Gastroesophageal sphincter (tissue), 4 donors: ENCODE measurements at regions not wholly inside any gene's neighbourhood (a gene's known extent, or its start where the extent isn't known, plus 50 kb on each side); places are given as distances from the start of the nearest gene placed in this dataset.

Experiments
- ATAC-seq: fragments of 150-250 bp; one replicate; pipeline ENCODE4 v1.9.1; 2016; ENCODE audit warnings: mild to moderate bottlenecking, moderate library complexity
- H3K27ac ChIP-seq, 4 donors: fragments of 200-600 bp; sonication (generic) in 3 of 4; 1 replicate in 3 of 4; 2 replicates in 1 of 4; pipeline ENCODE4 v1.5.1; 2016 to 2019
- H3K27me3 ChIP-seq: fragments of 200-600 bp; sonication (generic); one replicate; pipeline ENCODE4 v1.5.1; 2019
- H3K36me3 ChIP-seq, 2 donors: fragments of 200-600 bp; sonication (generic); one replicate each; pipeline ENCODE4 v1.5.1; 2019; ENCODE audit warnings: control low read depth in 1 of 2
- H3K4me1 ChIP-seq, 3 donors: fragments of 200-600 bp; sonication (generic); 1 replicate in 2 of 3; 2 replicates in 1 of 3; pipeline ENCODE4 v1.5.1; 2016 to 2019; ENCODE audit warnings: control low read depth in 2 of 3
- H3K4me3 ChIP-seq, 2 donors: fragments of 200-600 bp; sonication (generic); one replicate each; pipeline ENCODE4 v1.5.1; 2019; ENCODE audit warnings: mild to moderate bottlenecking in 1 of 2, moderate library complexity in 1 of 2
- H3K9me3 ChIP-seq, 3 donors: fragments of 200-600 bp; sonication (generic); one replicate each; pipeline ENCODE4 v1.5.1; 2017 to 2019; ENCODE audit warnings: control low read depth in 2 of 3
- EP300 ChIP-seq: sonication (generic); formaldehyde crosslinking; IDR thresholded peaks from one replicate; pipeline ENCODE4 v1.6.1; 2017; ENCODE audit warnings: antibody characterized with exemption, mild to moderate bottlenecking
- POLR2A ChIP-seq, 2 donors: fragments of 450-650 bp; IDR thresholded peaks; one replicate each; pipeline ENCODE4 v1.6.1; 2017; ENCODE audit warnings: antibody characterized with exemption in 2 of 2, mild to moderate bottlenecking in 2 of 2, moderate library complexity in 1 of 2
- POLR2AphosphoS5 ChIP-seq: sonication (generic); formaldehyde crosslinking; IDR thresholded peaks from one replicate; pipeline ENCODE4 v1.6.1; 2017; ENCODE audit warnings: antibody characterized with exemption
- WGBS, 2 donors: methylation state at CpG; one replicate each; pipeline ENCODE4 v1.1.5; 2018; ENCODE audit warnings: low coverage in 1 of 2; 5-methylcytosine and 5-hydroxymethylcytosine counted together
- TF ChIP-seq, protein P1 (sequence below), 4 experiments: fragments of 200-600 bp in 2 of 4; fragments of 450-650 bp in 2 of 4; sonication (generic) in 1 of 4; IDR thresholded peaks; one replicate each; pipeline ENCODE4 v1.5.1; 2017 to 2019; ENCODE audit warnings: antibody characterized with exemption in 4 of 4, mild to moderate bottlenecking in 2 of 4, moderate library complexity in 2 of 4

DNA sequence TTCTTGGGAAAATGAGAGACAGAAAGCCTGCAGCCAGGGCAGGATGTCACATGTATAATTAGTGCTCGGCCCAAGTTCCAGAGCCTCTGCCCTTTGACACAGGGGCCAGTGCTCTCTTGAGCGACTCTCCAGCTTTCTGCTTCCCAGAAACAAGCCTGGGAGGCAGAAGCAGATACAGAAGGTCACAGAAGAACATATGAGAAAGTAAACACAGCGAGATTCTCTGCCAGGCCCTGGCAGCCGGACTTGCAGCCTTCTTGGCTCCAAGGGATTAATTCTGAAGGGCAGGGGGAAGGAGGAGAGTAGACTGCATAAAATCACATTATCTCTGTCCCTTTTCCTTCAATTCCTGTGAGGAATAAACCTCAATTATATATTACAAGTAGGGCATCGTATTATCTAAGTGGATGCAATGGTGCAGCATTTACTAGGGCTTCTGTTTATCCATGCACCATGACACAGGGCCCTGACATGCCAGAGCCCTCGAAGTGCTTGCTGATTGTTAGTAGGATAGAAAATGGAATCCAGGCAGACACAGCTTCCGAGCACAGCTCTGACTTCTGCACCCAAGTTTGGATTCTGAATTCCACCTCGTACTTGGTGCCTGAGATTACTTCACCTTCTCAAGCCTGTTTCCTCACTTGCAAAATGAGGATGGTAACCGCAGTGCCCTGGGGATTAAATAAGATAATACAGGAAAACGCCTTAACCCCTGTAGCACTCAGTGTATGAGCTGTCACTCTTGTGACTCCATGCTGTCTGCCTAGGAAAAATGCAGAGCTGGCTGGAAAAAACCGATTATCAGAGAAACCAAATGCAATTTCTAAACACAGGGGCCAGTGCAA lies 536.5 kb downstream of the TNS3 start:
- ATAC-seq = peak; percentile 53
- WGBS, 2 donors = 20 to 24% methylated on average over 7 to 11 of the region's 11 CpGs

DNA sequence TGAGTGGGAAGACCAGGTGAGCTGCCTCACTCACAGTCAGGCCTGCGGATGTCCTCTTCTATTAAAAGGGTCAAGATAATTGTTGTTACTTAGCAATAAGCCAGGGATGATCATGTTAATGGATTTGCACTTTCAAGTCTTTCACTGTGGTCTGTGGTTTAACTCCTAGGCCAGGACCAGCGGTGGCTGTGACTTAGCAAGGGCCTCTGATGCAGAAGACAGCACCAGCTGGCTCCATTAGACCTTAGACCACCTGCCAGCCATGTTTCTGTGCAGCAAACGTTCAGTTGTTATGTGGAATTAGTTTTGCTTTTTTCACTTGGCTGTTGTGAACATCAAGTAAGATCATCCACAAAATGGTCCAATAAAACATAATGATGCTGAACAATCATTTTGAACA lies 537.3 kb downstream of the TNS3 start:
- Histone ChIP-seq H3K9me3 (no peaks in the 10 kb centered on the region), H3K27me3 (no peaks in the 10 kb centered on the region), H3K4me3 (no peak overlapping the region), H3K4me1 (peaks cover 7 to 53% (median 26%) of the 10 kb centered on the region in 3 donors), H3K36me3 (no peaks in the 10 kb centered on the region), H3K27ac (peak overlapping the region in 3 of 4 donors; percentile 61 to 71 (median 65))
- no peak for TF ChIP-seq POLR2AphosphoS5
- TF ChIP-seq, protein P1, sequence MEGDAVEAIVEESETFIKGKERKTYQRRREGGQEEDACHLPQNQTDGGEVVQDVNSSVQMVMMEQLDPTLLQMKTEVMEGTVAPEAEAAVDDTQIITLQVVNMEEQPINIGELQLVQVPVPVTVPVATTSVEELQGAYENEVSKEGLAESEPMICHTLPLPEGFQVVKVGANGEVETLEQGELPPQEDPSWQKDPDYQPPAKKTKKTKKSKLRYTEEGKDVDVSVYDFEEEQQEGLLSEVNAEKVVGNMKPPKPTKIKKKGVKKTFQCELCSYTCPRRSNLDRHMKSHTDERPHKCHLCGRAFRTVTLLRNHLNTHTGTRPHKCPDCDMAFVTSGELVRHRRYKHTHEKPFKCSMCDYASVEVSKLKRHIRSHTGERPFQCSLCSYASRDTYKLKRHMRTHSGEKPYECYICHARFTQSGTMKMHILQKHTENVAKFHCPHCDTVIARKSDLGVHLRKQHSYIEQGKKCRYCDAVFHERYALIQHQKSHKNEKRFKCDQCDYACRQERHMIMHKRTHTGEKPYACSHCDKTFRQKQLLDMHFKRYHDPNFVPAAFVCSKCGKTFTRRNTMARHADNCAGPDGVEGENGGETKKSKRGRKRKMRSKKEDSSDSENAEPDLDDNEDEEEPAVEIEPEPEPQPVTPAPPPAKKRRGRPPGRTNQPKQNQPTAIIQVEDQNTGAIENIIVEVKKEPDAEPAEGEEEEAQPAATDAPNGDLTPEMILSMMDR (IDR thresholded peaks at IDR 0.05) = no peak
- no peak for TF ChIP-seq EP300
- no peak for TF ChIP-seq POLR2A (IDR thresholded peaks at IDR 0.05)
- WGBS, 2 donors = 68 to 100% methylated on average over 1 to 3 of the region's 3 CpGs
- ATAC-seq = no peak

More for the DNA sequence above, 536.5 kb downstream of the TNS3 start:
- H3K36me3 ChIP-seq = no peaks in the 10 kb centered on the region
- no peaks in the 10 kb centered on the region for H3K9me3 ChIP-seq
- no peaks in the 10 kb centered on the region for H3K27me3 ChIP-seq
- no peak overlapping the region for H3K4me3 ChIP-seq
- peak overlapping the region in 3 of 4 donors; percentile 61 to 71 (median 65) for H3K27ac ChIP-seq
- H3K4me1 ChIP-seq = peaks cover 7 to 45% (median 20%) of the 10 kb centered on the region in 3 donors
- TF ChIP-seq POLR2A (IDR thresholded peaks at IDR 0.05) (no peak), EP300 (no peak), POLR2AphosphoS5 (peak; percentile 45)
- TF ChIP-seq, protein P1 (IDR thresholded peaks at IDR 0.05) = no peak

DNA sequence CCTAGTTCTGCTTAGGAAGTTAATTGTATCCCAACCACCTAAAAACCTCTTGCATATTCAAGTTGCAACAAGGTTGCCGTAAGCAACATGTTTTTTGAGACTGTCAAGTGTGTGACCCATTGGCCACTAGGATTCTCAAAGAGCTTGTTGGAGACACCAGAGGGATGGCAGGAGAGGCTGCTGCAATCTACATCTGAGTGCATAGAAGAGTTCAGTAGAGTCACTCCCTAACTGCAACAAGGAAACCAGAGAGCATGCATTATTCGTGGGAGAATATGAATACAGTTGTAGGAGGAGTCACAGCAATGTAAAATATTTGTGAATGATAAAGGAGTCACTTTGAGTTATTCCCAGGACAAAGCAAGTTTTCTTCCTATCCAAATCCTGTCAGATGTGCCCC lies 538.6 kb downstream of the TNS3 start:
- H3K36me3 ChIP-seq = no peaks in the 10 kb centered on the region
- no peaks in the 10 kb centered on the region for H3K9me3 ChIP-seq
- WGBS, 2 donors = 83% methylated on average over 2 of the region's 2 CpGs; no CpG with 5 or more reads in 1 of the 2 donors
- TF ChIP-seq POLR2A (IDR thresholded peaks at IDR 0.05) (no peak), EP300 (no peak)
- H3K27me3 ChIP-seq = no peaks in the 10 kb centered on the region
- H3K4me3 ChIP-seq = no peak overlapping the region
- no peak for ATAC-seq
- no peak overlapping the region for H3K27ac ChIP-seq
- H3K4me1 ChIP-seq = peaks cover 7 to 66% (median 34%) of the 10 kb centered on the region in 3 donors

DNA sequence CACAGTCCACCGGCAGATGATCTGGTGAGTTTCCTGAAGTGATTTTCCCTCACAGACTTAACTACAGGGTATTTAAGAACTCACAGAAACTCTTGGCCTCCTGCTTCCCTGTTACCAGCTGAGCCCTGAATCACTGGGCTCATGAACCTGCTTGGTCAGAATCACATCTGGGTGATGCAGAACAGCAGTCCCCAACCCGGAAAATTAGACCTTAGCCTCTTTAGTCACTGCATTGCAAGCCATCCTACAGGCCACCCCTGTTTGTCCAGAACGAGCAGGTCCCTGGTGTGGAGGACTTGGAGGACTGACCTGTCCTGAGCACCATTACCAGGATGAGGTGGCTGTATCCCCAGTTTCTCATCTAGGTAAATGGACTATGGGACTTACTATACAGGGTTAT lies 539.2 kb downstream of the TNS3 start:
- Histone ChIP-seq H3K4me1 (peaks cover 7 to 68% (median 34%) of the 10 kb centered on the region in 3 donors), H3K27ac (no peak overlapping the region)

DNA sequence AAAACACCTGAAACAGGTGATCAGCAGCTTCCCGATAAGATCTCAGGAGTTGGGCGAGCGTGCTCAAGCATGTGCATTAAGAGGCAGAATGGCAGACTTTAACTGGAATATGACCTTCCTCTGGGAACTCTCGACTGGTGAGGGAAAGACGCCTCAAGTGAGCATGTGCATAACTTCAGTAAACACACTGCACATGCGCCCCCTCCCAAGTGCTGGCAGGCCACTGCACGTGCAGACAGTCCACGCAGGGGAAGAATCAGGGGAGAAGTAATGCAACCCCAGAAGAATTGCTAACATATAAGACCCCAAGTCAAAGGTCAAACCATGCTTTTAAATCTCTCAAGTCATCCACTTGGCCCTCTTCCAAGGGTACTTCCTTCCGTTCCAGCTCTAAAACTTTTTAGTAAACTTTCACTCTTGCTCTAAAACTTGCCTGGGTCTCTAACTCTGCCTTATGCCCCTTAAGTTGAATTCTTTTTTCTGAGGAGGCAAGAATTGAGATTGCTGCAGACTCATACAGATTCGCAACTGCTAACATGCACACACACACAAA lies 541.0 kb downstream of the TNS3 start:
- Histone ChIP-seq H3K4me3 (no peak overlapping the region), H3K4me1 (peaks cover 6 to 51% (median 29%) of the 10 kb centered on the region in 3 donors), H3K27ac (peak overlapping the region in 1 of 4 donors; percentile 69), H3K27me3 (no peaks in the 10 kb centered on the region), H3K36me3 (no peaks in the 10 kb centered on the region), H3K9me3 (no peaks in the 10 kb centered on the region)
- WGBS, 2 donors = 64 to 74% methylated on average over 3 to 8 of the region's 10 CpGs
- TF ChIP-seq, protein P1 (IDR thresholded peaks at IDR 0.05) = no peak
- TF ChIP-seq POLR2AphosphoS5 = no peak
- no peak for TF ChIP-seq POLR2A (IDR thresholded peaks at IDR 0.05)
- no peak for TF ChIP-seq EP300
- ATAC-seq = no peak

More for the DNA sequence above, 539.2 kb downstream of the TNS3 start:
- H3K9me3 ChIP-seq = no peaks in the 10 kb centered on the region
- no peaks in the 10 kb centered on the region for H3K36me3 ChIP-seq
- no peak for TF ChIP-seq POLR2A (IDR thresholded peaks at IDR 0.05)
- TF ChIP-seq EP300 = no peak
- TF ChIP-seq POLR2AphosphoS5 = no peak
- TF ChIP-seq, protein P1 (IDR thresholded peaks at IDR 0.05) = no peak
- H3K4me3 ChIP-seq = no peak overlapping the region
- H3K27me3 ChIP-seq = no peaks in the 10 kb centered on the region
- ATAC-seq = no peak
- WGBS, 2 donors = 100% methylated on average over 1 of the region's 3 CpGs; no CpG with 5 or more reads in 1 of the 2 donors
